Neural progenitor cell (in vitro differentiated cells): ENCODE measurements at regions not wholly inside any gene's neighbourhood (a gene's known extent, or its start where the extent isn't known, plus 50 kb on each side); places are given as distances from the start of the nearest gene placed in this dataset.

Source experiments
- DNase-seq: peaks from one replicate; pipeline ENCODE4 v3.0.0-alpha.2; 2016; ENCODE audit warnings: low spot score
- H2AFZ ChIP-seq: fragments of 200-600 bp; sonication (generic); replicated peaks from 2 replicates; pipeline ENCODE4 v1.6.1; 2016; ENCODE audit warnings: antibody characterized with exemption
- H3F3A ChIP-seq: fragments of 200-600 bp; sonication (generic); 2 replicates; pipeline ENCODE4 v1.6.1; 2016; ENCODE audit warnings: antibody characterized with exemption, low read depth
- H3K27ac ChIP-seq: fragments of 200-600 bp; sonication (generic); 2 replicates; pipeline ENCODE4 v1.5.1; 2016; ENCODE audit warnings: mild to moderate bottlenecking
- H3K27me3 ChIP-seq: fragments of 200-600 bp; sonication (generic); 2 replicates; pipeline ENCODE4 v1.6.1; 2016; ENCODE audit warnings: mild to moderate bottlenecking, moderate library complexity
- H3K36me3 ChIP-seq: fragments of 200-600 bp; sonication (generic); 2 replicates; pipeline ENCODE4 v1.5.1; 2016
- H3K4me1 ChIP-seq: fragments of 200-600 bp; sonication (generic); 2 replicates; pipeline ENCODE4 v1.6.1; 2016; ENCODE audit warnings: mixed run types
- H3K4me2 ChIP-seq: fragments of 200-600 bp; sonication (generic); 2 replicates; pipeline ENCODE4 v1.6.1; 2016
- H3K4me3 ChIP-seq: fragments of 200-600 bp; sonication (generic); 2 replicates; pipeline ENCODE4 v1.5.1; 2016
- H3K79me2 ChIP-seq: fragments of 200-600 bp; sonication (generic); 2 replicates; pipeline ENCODE4 v1.6.1; 2016; ENCODE audit warnings: low read depth
- H3K9ac ChIP-seq: fragments of 200-600 bp; sonication (generic); 2 replicates; pipeline ENCODE4 v1.6.1; 2016
- H3K9me3 ChIP-seq: fragments of 200-600 bp; sonication (generic); 2 replicates; pipeline ENCODE4 v1.5.1; 2016; ENCODE audit warnings: low read depth
- H4K20me1 ChIP-seq: fragments of 200-600 bp; sonication (generic); 2 replicates; pipeline ENCODE4 v1.6.1; 2016; ENCODE audit warnings: low read depth
- H3K27ac Mint-ChIP-seq: 3 replicates; pipeline ENCODE4 v1.8.0; 2021; ENCODE audit warnings: mixed read lengths
- H3K27me3 Mint-ChIP-seq: 2 replicates; pipeline ENCODE4 v1.8.0; 2022; ENCODE audit warnings: low read depth, mild to moderate bottlenecking, inconsistent platforms, moderate library complexity, mixed read lengths; ENCODE audit not compliant: insufficient read depth
- H3K36me3 Mint-ChIP-seq: 3 replicates; pipeline ENCODE4 v1.8.0; 2021; ENCODE audit warnings: mixed read lengths
- H3K4me1 Mint-ChIP-seq: 3 replicates; pipeline ENCODE4 v1.8.0; 2021; ENCODE audit warnings: mixed read lengths
- H3K4me3 Mint-ChIP-seq: 3 replicates; pipeline ENCODE4 v1.8.0; 2021; ENCODE audit warnings: mild to moderate bottlenecking, moderate library complexity, mixed read lengths
- H3K9me3 Mint-ChIP-seq: 3 replicates; pipeline ENCODE4 v1.8.0; 2020; ENCODE audit warnings: mixed read lengths
- EZH2 ChIP-seq: fragments of 200-600 bp; sonication (generic); IDR thresholded peaks from 2 replicates; pipeline ENCODE4 v1.6.1; 2017; ENCODE audit warnings: antibody characterized with exemption, mild to moderate bottlenecking, moderate library complexity
- EZH2phosphoT487 ChIP-seq: fragments of 200-600 bp; sonication (generic); IDR thresholded peaks from 2 replicates; pipeline ENCODE4 v1.6.1; 2017; ENCODE audit warnings: antibody characterized with exemption
- TF ChIP-seq, protein P1 (sequence below): fragments of 200-600 bp; sonication (generic); IDR thresholded peaks from 2 replicates; pipeline ENCODE4 v1.5.1; 2017; ENCODE audit warnings: antibody characterized with exemption, mild to moderate bottlenecking

- Mint-ChIP-seq H3K9me3 (peaks cover 3% of the 10 kb centered on the region), H3K36me3 (no peaks in the 10 kb centered on the region), H3K4me3 (no peak overlapping the region), H3K27ac (no peak overlapping the region), H3K4me1 (no peaks in the 10 kb centered on the region), H3K27me3 (peaks cover 4% of the 10 kb centered on the region)
- Histone ChIP-seq H3F3A (no peaks in the 10 kb centered on the region), H3K4me2 (no peak overlapping the region), H3K4me1 (no peaks in the 10 kb centered on the region), H3K27me3 (no peaks in the 10 kb centered on the region), H3K79me2 (no peaks in the 10 kb centered on the region), H4K20me1 (no peaks in the 10 kb centered on the region), H3K4me3 (no peak overlapping the region), H2AFZ (peak overlapping the region; percentile 72), H3K36me3 (no peaks in the 10 kb centered on the region), H3K27ac (no peak overlapping the region), H3K9me3 (no peaks in the 10 kb centered on the region), H3K9ac (no peak overlapping the region)
- TF ChIP-seq EZH2 (no peak), EZH2phosphoT487 (no peak)
- TF ChIP-seq, protein P1, sequence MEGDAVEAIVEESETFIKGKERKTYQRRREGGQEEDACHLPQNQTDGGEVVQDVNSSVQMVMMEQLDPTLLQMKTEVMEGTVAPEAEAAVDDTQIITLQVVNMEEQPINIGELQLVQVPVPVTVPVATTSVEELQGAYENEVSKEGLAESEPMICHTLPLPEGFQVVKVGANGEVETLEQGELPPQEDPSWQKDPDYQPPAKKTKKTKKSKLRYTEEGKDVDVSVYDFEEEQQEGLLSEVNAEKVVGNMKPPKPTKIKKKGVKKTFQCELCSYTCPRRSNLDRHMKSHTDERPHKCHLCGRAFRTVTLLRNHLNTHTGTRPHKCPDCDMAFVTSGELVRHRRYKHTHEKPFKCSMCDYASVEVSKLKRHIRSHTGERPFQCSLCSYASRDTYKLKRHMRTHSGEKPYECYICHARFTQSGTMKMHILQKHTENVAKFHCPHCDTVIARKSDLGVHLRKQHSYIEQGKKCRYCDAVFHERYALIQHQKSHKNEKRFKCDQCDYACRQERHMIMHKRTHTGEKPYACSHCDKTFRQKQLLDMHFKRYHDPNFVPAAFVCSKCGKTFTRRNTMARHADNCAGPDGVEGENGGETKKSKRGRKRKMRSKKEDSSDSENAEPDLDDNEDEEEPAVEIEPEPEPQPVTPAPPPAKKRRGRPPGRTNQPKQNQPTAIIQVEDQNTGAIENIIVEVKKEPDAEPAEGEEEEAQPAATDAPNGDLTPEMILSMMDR, result no peak
- DNase-seq, result no peak
Measured at GRCh38 chr3:70899816-70900215, 587.4 kb upstream of the MDFIC2 start.

- DNase-seq, result no peak
- H4K20me1 ChIP-seq, result no peaks in the 10 kb centered on the region
- H3K4me3 ChIP-seq, result no peak overlapping the region
- H3K79me2 ChIP-seq, result no peaks in the 10 kb centered on the region
- peaks cover 2% of the 10 kb centered on the region for H3K27me3 Mint-ChIP-seq
- H3K27me3 ChIP-seq, result no peaks in the 10 kb centered on the region
- no peaks in the 10 kb centered on the region for H3F3A ChIP-seq
- no peak overlapping the region for H3K4me3 Mint-ChIP-seq
- H3K27ac ChIP-seq, result no peak overlapping the region
- no peaks in the 10 kb centered on the region for H3K36me3 ChIP-seq
- no peak for TF ChIP-seq EZH2phosphoT487
- TF ChIP-seq EZH2, result no peak
- TF ChIP-seq, protein P1, result no peak
- H3K27ac Mint-ChIP-seq, result no peak overlapping the region
- no peak overlapping the region for H3K9ac ChIP-seq
- H3K4me1 ChIP-seq, result no peaks in the 10 kb centered on the region
- no peak overlapping the region for H3K4me2 ChIP-seq
- no peaks in the 10 kb centered on the region for H3K4me1 Mint-ChIP-seq
- no peaks in the 10 kb centered on the region for H3K9me3 ChIP-seq
- no peaks in the 10 kb centered on the region for H3K36me3 Mint-ChIP-seq
- no peaks in the 10 kb centered on the region for H3K9me3 Mint-ChIP-seq
- no peak overlapping the region for H2AFZ ChIP-seq
Measured at GRCh38 chr3:70890020-70890394, 577.6 kb upstream of the MDFIC2 start.

- Histone ChIP-seq H3K4me1 (no peaks in the 10 kb centered on the region), H3K4me3 (no peak overlapping the region), H3K36me3 (no peaks in the 10 kb centered on the region), H2AFZ (no peak overlapping the region), H3K9ac (no peak overlapping the region), H3K27ac (no peak overlapping the region), H3F3A (no peaks in the 10 kb centered on the region), H4K20me1 (no peaks in the 10 kb centered on the region), H3K79me2 (no peaks in the 10 kb centered on the region), H3K27me3 (no peaks in the 10 kb centered on the region), H3K4me2 (no peak overlapping the region), H3K9me3 (no peaks in the 10 kb centered on the region)
- TF ChIP-seq, protein P1, result no peak
- TF ChIP-seq EZH2phosphoT487 (no peak), EZH2 (no peak)
- Mint-ChIP-seq H3K4me1 (no peaks in the 10 kb centered on the region), H3K4me3 (no peak overlapping the region), H3K27me3 (peaks cover 2% of the 10 kb centered on the region), H3K27ac (no peak overlapping the region), H3K36me3 (no peaks in the 10 kb centered on the region), H3K9me3 (no peaks in the 10 kb centered on the region)
- DNase-seq, result no peak
Measured at GRCh38 chr3:70889162-70890019, 577.0 kb upstream of the MDFIC2 start.
